ENCODE measurements at regions not wholly inside any gene's neighbourhood (a gene's known extent, or its start where the extent isn't known, plus 50 kb on each side); places are given as distances from the start of the nearest gene placed in this dataset.
"Not testable (repeated sequence)": the region's sequence is repeated elsewhere in the genome, so short reads cannot be mapped to it uniquely, and the experiment has no call there.

- DNase-seq, result no peak
Measured at GRCh38 chr6:4280707-4281106, 145.3 kb upstream of the ECI2 start.

GRCh38 chr6:4280031-4280430 lies 144.7 kb upstream of the ECI2 start:
- no peak for DNase-seq

GRCh38 chr6:4274382-4275082 lies 139.2 kb upstream of the ECI2 start:
- no peak for DNase-seq

- DNase-seq, result no peak
Measured at GRCh38 chr6:4272996-4273395, 137.6 kb upstream of the ECI2 start.

- no peak for DNase-seq
Measured at GRCh38 chr6:4271761-4272470, 136.5 kb upstream of the ECI2 start.

- DNase-seq, result no peak
Measured at GRCh38 chr6:4270776-4271175, 135.4 kb upstream of the ECI2 start.

GRCh38 chr6:4270001-4270400 lies 134.6 kb upstream of the ECI2 start:
- DNase-seq, result no peak

GRCh38 chr6:4268171-4268570 lies 132.8 kb upstream of the ECI2 start:
- DNase-seq, result no peak

- DNase-seq, result no peak
Measured at GRCh38 chr6:4265740-4266139, 130.4 kb upstream of the ECI2 start.

GRCh38 chr6:4264601-4265000 lies 129.2 kb upstream of the ECI2 start:
- DNase-seq, result no peak

GRCh38 chr6:4264081-4264480 lies 128.7 kb upstream of the ECI2 start:
- no peak for DNase-seq

- DNase-seq, result no peak
Measured at GRCh38 chr6:4262526-4262925, 127.2 kb upstream of the ECI2 start.

- no peak for DNase-seq
Measured at GRCh38 chr6:4259391-4259790, 124.0 kb upstream of the ECI2 start.

GRCh38 chr6:4258733-4259132 lies 123.4 kb upstream of the ECI2 start:
- no peak for DNase-seq

GRCh38 chr6:4256969-4257368 lies 121.6 kb upstream of the ECI2 start:
- no peak for DNase-seq

GRCh38 chr6:4253604-4254231 lies 118.3 kb upstream of the ECI2 start:
- DNase-seq, result no peak

- not testable (repeated sequence) for DNase-seq
Measured at GRCh38 chr6:4252445-4252844, 117.1 kb upstream of the ECI2 start.

GRCh38 chr6:4250645-4251044 lies 115.3 kb upstream of the ECI2 start:
- DNase-seq, result no peak

GRCh38 chr6:4243832-4244231 lies 108.5 kb upstream of the ECI2 start:
- not testable (repeated sequence) for DNase-seq

GRCh38 chr6:4243237-4243636 lies 107.9 kb upstream of the ECI2 start:
- no peak for DNase-seq

GRCh38 chr6:4242601-4243000 lies 107.2 kb upstream of the ECI2 start:
- DNase-seq, result no peak

GRCh38 chr6:4240148-4240547 lies 104.8 kb upstream of the ECI2 start:
- DNase-seq, result no peak

- DNase-seq, result no peak
Measured at GRCh38 chr6:4225161-4225872, 89.9 kb upstream of the ECI2 start.
